Muscle layer of duodenum (tissue), 2 donors: ENCODE measurements at regions not wholly inside any gene's neighbourhood (a gene's known extent, or its start where the extent isn't known, plus 50 kb on each side); places are given as distances from the start of the nearest gene placed in this dataset.

Experiments
- H3K27ac ChIP-seq: one replicate; pipeline ENCODE4 v1.7.0; 2013; ENCODE audit warnings: mild to moderate bottlenecking, low read length
- H3K27me3 ChIP-seq: one replicate; pipeline ENCODE4 v1.7.0; 2013; ENCODE audit warnings: low read depth, mild to moderate bottlenecking, control low read depth, low read length
- H3K36me3 ChIP-seq, 2 donors: one replicate each; pipeline ENCODE4 v1.7.0; 2013; ENCODE audit warnings: low read length in 2 of 2, control low read depth in 1 of 2, mild to moderate bottlenecking in 1 of 2; ENCODE audit not compliant: insufficient read depth in 2 of 2, control insufficient read depth in 1 of 2
- H3K4me1 ChIP-seq, 2 donors: one replicate each; pipeline ENCODE4 v1.7.0; 2013; ENCODE audit warnings: low read length in 2 of 2, mild to moderate bottlenecking in 2 of 2, control low read depth in 1 of 2, moderate library complexity in 1 of 2; ENCODE audit not compliant: insufficient read depth in 2 of 2, control insufficient read depth in 1 of 2
- H3K4me3 ChIP-seq, 2 donors: one replicate each; pipeline ENCODE4 v1.7.0; 2013; ENCODE audit warnings: low read length in 2 of 2, low read depth in 1 of 2, mild to moderate bottlenecking in 1 of 2
- H3K9me3 ChIP-seq, 2 donors: one replicate each; pipeline ENCODE4 v1.7.0; 2013; ENCODE audit warnings: low read length in 2 of 2, control low read depth in 1 of 2, mild to moderate bottlenecking in 1 of 2; ENCODE audit not compliant: control insufficient read depth in 1 of 2
- donor health status: healthy.

- H3K27ac ChIP-seq = no peak overlapping the region
- no peaks in the 10 kb centered on the region for H3K9me3 ChIP-seq
- H3K36me3 ChIP-seq = no peaks in the 10 kb centered on the region
- peaks cover 0 to under 1% of the 10 kb centered on the region in 2 donors for H3K4me1 ChIP-seq
- no peak overlapping the region for H3K4me3 ChIP-seq
- H3K27me3 ChIP-seq = no peaks in the 10 kb centered on the region
Observed at GRCh38 chr4:110799211-110799610, 176.3 kb upstream of the PITX2 start.

DNA sequence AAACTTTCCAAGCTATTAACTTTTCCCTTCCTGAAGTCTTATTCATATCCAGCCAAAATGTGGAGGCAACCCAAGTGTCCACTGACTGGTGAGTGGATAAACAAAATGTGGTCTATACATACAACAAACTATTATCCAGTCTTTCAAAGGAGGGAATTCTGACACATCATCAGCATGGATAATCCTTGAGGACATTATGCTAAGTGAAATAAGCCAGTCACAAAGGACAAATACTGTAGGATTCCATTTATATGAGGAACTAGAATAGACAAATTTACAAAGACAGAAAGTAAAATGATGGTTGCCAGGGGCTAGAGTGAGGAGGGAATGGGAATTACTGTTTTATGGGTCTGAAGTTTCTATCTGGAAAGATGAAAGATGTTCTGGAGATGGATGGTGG lies 178.7 kb upstream of the PITX2 start:
- Histone ChIP-seq H3K36me3 (no peaks in the 10 kb centered on the region), H3K4me3 (no peak overlapping the region), H3K9me3 (no peaks in the 10 kb centered on the region), H3K27ac (no peak overlapping the region), H3K4me1 (no peaks in the 10 kb centered on the region), H3K27me3 (no peaks in the 10 kb centered on the region)

- no peak overlapping the region for H3K27ac ChIP-seq
- no peaks in the 10 kb centered on the region for H3K36me3 ChIP-seq
- no peak overlapping the region for H3K4me3 ChIP-seq
- no peaks in the 10 kb centered on the region for H3K27me3 ChIP-seq
- H3K9me3 ChIP-seq = no peaks in the 10 kb centered on the region
- no peaks in the 10 kb centered on the region for H3K4me1 ChIP-seq
Observed at GRCh38 chr4:110808351-110808878, 185.5 kb upstream of the PITX2 start.

GRCh38 chr4:110815950-110816349 lies 193.1 kb upstream of the PITX2 start:
- Histone ChIP-seq H3K27me3 (no peaks in the 10 kb centered on the region), H3K36me3 (no peaks in the 10 kb centered on the region), H3K27ac (no peak overlapping the region), H3K4me3 (no peak overlapping the region), H3K9me3 (no peaks in the 10 kb centered on the region), H3K4me1 (no peaks in the 10 kb centered on the region)

- no peaks in the 10 kb centered on the region for H3K4me1 ChIP-seq
- H3K27ac ChIP-seq = no peak overlapping the region
- H3K36me3 ChIP-seq = no peaks in the 10 kb centered on the region
- H3K4me3 ChIP-seq = no peak overlapping the region
- no peaks in the 10 kb centered on the region for H3K27me3 ChIP-seq
- no peaks in the 10 kb centered on the region for H3K9me3 ChIP-seq
Observed at GRCh38 chr4:110816367-110816766, 193.5 kb upstream of the PITX2 start.

GRCh38 chr4:110821186-110821585 lies 198.3 kb upstream of the PITX2 start:
- Histone ChIP-seq H3K9me3 (no peaks in the 10 kb centered on the region), H3K36me3 (no peaks in the 10 kb centered on the region), H3K27me3 (no peaks in the 10 kb centered on the region), H3K4me3 (no peak overlapping the region), H3K4me1 (no peaks in the 10 kb centered on the region), H3K27ac (no peak overlapping the region)

- Histone ChIP-seq H3K4me1 (no peaks in the 10 kb centered on the region), H3K4me3 (no peak overlapping the region), H3K9me3 (no peaks in the 10 kb centered on the region), H3K27ac (no peak overlapping the region), H3K27me3 (no peaks in the 10 kb centered on the region), H3K36me3 (no peaks in the 10 kb centered on the region)
Observed at GRCh38 chr4:110823251-110823650, 200.4 kb upstream of the PITX2 start.

DNA sequence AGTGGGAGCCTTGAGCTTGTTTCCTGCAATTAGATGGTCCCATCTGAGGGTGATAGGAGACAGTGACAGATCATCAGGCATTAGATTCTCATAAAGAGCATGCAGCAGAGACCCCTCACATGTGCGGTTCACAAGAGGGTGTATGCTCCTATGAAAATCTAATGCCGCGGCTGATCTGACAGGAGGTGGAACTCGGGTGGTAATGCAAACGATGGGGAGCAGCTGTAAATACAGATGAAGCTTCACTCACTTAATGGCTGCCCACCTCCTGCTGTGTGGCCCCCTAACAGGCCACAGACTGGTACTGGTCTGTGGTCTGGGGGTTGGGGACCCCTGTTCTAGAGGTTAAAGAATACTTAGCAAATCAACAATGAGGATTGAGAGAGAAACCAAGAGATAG lies 201.5 kb upstream of the PITX2 start:
- no peak overlapping the region for H3K4me3 ChIP-seq
- H3K4me1 ChIP-seq = no peaks in the 10 kb centered on the region
- H3K36me3 ChIP-seq = no peaks in the 10 kb centered on the region
- H3K9me3 ChIP-seq = no peaks in the 10 kb centered on the region
- no peak overlapping the region for H3K27ac ChIP-seq
- H3K27me3 ChIP-seq = no peaks in the 10 kb centered on the region

DNA sequence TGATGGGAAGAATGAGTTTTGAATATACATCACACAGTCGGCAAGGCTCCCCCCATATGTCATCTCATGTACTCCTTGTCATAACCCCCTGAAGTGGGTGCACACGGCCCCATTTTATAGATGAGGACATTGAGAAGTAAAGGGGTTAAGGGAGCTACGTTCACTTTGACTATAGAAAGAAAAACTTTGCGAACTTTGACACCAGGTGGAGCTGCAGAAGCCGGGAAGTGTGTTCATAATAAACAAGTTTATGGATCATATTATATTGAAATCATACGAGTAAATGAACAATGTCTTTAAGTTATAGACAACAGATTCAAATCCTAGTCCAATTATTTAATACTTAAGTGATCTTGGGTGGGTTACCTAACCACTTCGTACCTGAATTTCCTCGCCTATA lies 203.8 kb upstream of the PITX2 start:
- Histone ChIP-seq H3K36me3 (no peaks in the 10 kb centered on the region), H3K4me3 (no peak overlapping the region), H3K4me1 (no peaks in the 10 kb centered on the region), H3K27me3 (no peaks in the 10 kb centered on the region), H3K27ac (no peak overlapping the region), H3K9me3 (no peaks in the 10 kb centered on the region)

DNA sequence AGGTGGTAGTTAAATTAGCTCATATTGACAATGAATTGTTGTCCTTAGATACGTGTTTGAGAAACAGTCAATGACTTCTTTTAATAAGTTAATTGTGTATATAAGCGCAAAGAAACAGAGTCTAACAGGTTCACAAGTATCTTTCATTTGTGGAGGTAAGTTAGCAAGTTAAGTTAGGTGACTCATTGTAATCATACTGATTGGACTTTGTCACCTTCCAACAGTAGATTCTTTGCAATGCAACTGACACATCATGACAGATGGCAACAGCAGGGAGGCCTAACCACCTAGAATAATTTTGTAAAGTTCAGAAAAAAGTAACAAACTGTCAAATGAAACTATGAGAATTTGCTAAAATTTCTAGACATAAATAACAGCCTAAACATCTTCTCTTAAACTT lies 207.6 kb upstream of the PITX2 start:
- no peaks in the 10 kb centered on the region for H3K4me1 ChIP-seq
- no peaks in the 10 kb centered on the region for H3K27me3 ChIP-seq
- H3K27ac ChIP-seq = no peak overlapping the region
- H3K9me3 ChIP-seq = no peaks in the 10 kb centered on the region
- H3K4me3 ChIP-seq = no peak overlapping the region
- no peaks in the 10 kb centered on the region for H3K36me3 ChIP-seq

- Histone ChIP-seq H3K27me3 (no peaks in the 10 kb centered on the region), H3K4me1 (no peaks in the 10 kb centered on the region), H3K27ac (no peak overlapping the region), H3K36me3 (no peaks in the 10 kb centered on the region), H3K4me3 (no peak overlapping the region), H3K9me3 (no peaks in the 10 kb centered on the region)
Observed at GRCh38 chr4:110837896-110838450, 215.1 kb upstream of the PITX2 start.

GRCh38 chr4:110840221-110840654 lies 217.4 kb upstream of the PITX2 start:
- Histone ChIP-seq H3K36me3 (no peaks in the 10 kb centered on the region), H3K27ac (no peak overlapping the region), H3K9me3 (no peaks in the 10 kb centered on the region), H3K4me3 (no peak overlapping the region), H3K4me1 (no peaks in the 10 kb centered on the region), H3K27me3 (no peaks in the 10 kb centered on the region)
